HFF-Myc (cell line): ENCODE measurements at regions not wholly inside any gene's neighbourhood (a gene's known extent, or its start where the extent isn't known, plus 50 kb on each side); places are given as distances from the start of the nearest gene placed in this dataset.

Experiments
- DNase-seq: peaks from one replicate; pipeline ENCODE4 v3.0.0-alpha.2; 2011; ENCODE audit warnings: low read depth; ENCODE audit errors: extremely low read depth
- H3K4me3 ChIP-seq: replicated peaks from 2 replicates; pipeline ENCODE4 v1.5.1; 2011; ENCODE audit warnings: low read depth, mild to moderate bottlenecking, control low read depth, low read length
- CTCF ChIP-seq: IDR thresholded peaks from 2 replicates; pipeline ENCODE4 v1.5.1; 2012; ENCODE audit warnings: mild to moderate bottlenecking, low read depth, low read length, control low read depth; ENCODE audit errors: missing control alignments

- DNase-seq = no peak
- TF ChIP-seq CTCF = peak; percentile 52
- no peak overlapping the region for H3K4me3 ChIP-seq
Measured at GRCh38 chr12:100733817-100734593, 60.6 kb upstream of the ANO4 start.

GRCh38 chr12:100737168-100737567 is 57.4 kb upstream of the ANO4 start:
- no peak for TF ChIP-seq CTCF
- H3K4me3 ChIP-seq = no peak overlapping the region
- DNase-seq = no peak

- no peak for DNase-seq
- no peak for TF ChIP-seq CTCF
- no peak overlapping the region for H3K4me3 ChIP-seq
Measured at GRCh38 chr12:100738086-100738485, 56.5 kb upstream of the ANO4 start.

- no peak overlapping the region for H3K4me3 ChIP-seq
- peak; percentile 57 for TF ChIP-seq CTCF
- peak; percentile 3 for DNase-seq
Measured at GRCh38 chr12:100741084-100741711, 53.4 kb upstream of the ANO4 start.

- no peak for TF ChIP-seq CTCF
- no peak for DNase-seq
- H3K4me3 ChIP-seq = no peak overlapping the region
Measured at GRCh38 chr12:100743060-100743459, 51.5 kb upstream of the ANO4 start.
